NOMO-1 treated with DMSO at 0.1 percent for 48 hours (cell line): ENCODE measurements at regions not wholly inside any gene's neighbourhood (a gene's known extent, or its start where the extent isn't known, plus 50 kb on each side); places are given as distances from the start of the nearest gene placed in this dataset.
"Not testable (repeated sequence)": the region's sequence is repeated elsewhere in the genome, so short reads cannot be mapped to it uniquely, and the experiment has no call there.

Experiments used
- DNase-seq: peaks from one replicate; lab custom pipeline; 2025; ENCODE audit not compliant: unreplicated experiment; lab: John Stamatoyannopoulos, UW

GRCh38 chr3:127520993-127521392 is 69.5 kb downstream of the TPRA1 start:
- no peak for DNase-seq

DNA sequence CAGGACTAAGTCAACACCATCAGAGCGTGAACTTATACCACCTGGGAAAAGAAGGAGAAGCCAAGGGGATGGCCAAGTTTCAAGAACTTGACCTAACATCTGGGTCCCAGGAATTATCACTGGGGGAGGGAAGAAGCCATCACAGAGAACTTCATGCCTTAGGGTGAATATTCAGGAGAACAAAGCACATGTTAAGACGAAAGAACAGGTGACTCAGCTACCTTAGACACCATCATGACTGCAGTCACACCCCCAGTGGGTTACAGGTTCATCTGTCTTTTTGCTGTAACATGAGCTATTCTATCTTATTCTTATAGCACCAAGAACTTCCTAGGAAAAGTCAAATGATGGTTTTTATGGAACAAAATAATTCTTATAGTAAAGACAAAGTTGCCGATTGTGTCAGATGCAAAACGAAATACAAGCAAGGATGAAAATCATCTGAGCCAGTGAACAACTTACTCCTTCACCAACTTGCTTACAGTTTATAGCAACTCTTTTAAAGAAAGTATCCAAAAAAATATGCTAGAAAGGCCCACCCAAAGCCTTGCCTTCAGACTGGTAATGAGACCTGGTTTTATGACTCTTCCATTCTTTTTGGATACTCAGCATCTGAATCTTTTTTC is 72.0 kb downstream of the TPRA1 start:
- DNase-seq: no peak

DNA sequence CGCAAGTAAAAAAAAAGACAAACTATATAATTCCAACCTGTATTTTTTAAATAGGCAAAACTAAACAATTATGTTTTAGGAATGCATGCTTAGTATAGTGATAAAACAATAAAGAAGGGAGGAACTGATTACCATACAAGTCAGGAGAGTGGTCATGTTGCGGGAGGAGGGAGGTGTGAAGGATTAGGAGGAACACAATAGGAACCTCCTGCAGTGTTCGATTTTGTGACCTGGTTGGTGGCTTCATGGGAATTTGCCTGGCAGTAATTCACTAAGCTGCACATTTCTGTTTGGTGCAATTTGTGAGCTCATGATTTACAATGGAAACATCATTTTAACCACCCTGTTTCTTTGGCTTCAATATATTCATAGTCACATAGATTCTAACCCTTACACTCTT is 78.3 kb downstream of the TPRA1 start:
- DNase-seq: no peak

DNA sequence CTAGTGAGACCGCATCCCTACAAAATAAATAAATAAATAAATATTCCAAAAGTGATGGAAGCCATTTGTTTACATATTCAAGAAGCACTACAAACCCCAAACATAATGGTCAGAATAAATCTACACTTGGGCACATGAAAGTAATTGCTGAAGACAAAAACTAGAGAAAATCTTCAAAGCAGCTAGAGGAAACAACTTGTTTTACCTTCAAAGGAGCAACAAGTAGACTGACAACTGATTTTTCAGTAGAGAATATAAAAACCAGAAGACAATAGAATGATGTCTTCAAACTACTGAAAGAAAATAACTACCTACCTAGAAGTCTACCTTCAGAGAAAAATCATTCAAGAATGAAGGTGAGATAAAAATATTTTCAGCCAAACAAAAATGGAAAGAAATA is 89.4 kb downstream of the TPRA1 start:
- DNase-seq: no peak

DNA sequence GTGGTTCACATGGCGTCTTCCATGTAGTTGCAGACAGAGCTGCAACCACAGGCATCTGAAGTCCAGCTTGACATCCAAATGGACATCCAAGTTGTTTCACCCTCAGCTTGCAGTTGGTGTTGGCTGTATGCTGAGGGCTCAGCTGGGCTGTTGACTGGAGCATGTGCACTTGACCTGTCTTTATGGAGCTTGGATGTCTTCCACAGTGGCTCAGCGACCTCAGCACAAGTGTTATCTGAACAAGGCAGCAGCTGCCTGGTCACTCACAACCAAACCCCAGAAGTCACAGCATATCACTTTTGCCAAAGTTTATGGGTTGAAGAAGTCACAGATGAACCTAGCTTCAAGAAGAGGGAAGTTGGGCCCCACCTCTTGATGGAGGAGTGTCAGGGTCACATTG is 92.9 kb downstream of the TPRA1 start:
- DNase-seq: no peak

- no peak for DNase-seq
Measured at GRCh38 chr3:127497166-127497565, 93.4 kb downstream of the TPRA1 start.

DNA sequence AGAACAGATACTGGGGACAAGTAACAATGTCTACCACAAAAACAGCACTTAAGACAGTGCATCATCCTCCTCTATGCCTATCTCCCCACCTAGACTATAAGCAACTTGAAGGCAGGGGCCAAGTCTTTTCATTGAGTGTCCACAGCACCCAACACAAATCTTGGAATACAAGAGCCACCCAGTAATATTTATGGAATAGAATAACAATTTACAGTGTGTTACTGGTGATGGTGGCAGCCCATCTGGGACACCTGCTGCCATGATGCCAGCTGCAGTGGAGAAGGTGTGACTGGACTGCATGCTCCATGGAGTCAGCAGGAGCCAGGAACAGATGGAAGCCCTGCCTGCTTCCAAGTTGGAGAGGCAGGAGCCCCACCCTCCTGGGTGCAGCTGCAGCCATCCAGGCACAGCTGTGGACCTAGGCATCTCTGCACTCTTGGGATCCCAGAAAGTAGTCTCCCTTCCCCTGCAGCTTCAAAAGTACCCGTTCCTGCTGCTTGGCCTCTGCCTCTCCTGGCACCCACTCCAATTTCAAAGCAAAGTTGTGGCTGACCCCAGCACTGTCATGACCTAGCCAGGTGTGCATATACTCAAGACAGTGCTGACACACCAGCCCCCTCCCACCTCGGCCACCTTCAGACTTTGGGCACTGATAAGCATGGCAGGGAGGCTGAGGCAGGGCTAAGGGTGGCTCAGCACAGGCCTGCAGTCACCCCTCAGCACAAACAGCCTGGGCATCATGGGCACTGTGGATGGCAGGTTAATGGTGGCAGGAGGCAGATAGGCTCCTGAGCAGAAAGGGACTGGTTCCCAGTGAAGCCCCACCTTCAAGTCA is 94.5 kb downstream of the TPRA1 start:
- no peak for DNase-seq

GRCh38 chr3:127493924-127494646 is 96.4 kb downstream of the TPRA1 start:
- no peak for DNase-seq

- no peak for DNase-seq
Measured at GRCh38 chr3:127492426-127492825, 98.1 kb downstream of the TPRA1 start.

- DNase-seq: no peak
Measured at GRCh38 chr3:127491909-127492308, 98.6 kb downstream of the TPRA1 start.

GRCh38 chr3:127491323-127491722 is 99.2 kb downstream of the TPRA1 start:
- no peak for DNase-seq

DNA sequence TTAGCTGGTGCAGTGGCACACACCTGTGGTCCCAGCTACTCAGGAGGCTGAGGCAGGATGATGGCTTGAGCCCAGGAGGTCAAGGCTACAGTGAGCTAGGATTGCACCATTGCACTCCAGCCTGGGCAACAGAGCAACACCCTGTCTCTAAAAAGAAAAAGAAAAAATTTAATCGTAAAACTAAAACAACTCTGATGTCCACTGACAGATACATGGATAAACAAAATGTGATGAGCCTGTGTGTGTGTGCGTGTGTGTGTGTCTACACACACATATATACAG is 99.6 kb downstream of the TPRA1 start:
- DNase-seq: not testable (repeated sequence)

DNA sequence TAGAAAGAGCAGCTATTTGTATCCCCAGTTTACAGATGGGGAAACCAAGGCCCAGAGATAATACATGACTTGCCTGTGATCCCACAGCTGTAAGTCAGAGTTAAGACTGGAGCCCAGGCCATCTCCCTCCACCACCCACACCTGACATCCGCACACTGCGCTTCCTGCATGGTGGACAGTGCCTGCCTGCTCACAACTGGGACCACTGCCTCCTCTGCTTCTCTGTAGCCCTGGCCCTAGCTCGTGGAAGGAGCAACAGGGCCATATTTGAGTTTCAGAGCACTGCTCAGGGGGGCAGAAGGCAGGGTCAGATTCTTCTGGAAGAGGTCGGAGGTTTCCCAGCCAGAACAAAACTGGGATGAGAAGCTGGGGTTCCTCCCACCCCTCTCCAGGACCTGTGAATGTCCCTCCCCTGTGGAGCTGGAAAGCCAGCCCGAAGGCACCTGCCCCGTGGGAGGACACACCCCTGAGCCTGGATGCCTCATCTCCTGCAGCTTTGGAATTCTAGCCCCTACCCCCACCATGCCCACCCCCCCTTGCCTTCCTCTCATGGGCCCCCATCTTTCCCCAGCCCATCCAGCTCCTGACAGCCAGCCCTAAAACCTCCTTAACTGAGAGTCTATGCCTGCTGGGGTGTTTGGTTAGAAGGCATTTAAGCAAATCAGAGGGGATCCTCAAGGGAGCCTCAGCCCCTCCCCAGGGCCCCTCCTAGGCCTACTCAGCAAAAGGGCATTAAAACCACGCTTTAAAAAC is 100.1 kb downstream of the TPRA1 start:
- no peak for DNase-seq

- no peak for DNase-seq
Measured at GRCh38 chr3:127489357-127489756, 101.2 kb downstream of the TPRA1 start.

- no peak for DNase-seq
Measured at GRCh38 chr3:127488740-127489139, 101.8 kb downstream of the TPRA1 start.

DNA sequence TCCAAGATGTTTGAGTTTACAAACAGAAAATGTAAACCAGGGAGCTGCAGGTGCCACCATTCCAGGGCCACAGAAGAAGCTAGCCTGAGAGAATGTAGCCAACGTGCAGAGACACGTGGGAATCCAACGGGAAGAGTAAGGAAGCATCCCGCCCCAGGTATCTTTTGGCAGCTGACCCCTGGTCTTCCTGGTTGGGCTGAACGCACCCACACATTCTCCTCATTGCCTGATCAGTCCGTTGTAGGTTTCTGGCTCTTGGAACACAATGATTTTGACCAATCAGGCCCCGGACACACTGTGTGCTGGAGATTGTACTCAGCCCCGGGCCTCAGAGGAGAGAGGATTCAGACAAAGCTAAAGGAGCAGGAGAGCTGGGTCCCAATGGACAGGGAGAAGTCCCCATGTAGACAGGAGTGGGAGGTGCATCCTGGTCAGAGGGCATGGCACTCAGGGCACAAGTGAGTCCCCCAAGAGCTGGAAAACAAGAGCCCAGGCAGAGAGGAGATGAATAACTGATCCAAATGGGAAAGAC is 102.3 kb downstream of the TPRA1 start:
- no peak for DNase-seq

DNA sequence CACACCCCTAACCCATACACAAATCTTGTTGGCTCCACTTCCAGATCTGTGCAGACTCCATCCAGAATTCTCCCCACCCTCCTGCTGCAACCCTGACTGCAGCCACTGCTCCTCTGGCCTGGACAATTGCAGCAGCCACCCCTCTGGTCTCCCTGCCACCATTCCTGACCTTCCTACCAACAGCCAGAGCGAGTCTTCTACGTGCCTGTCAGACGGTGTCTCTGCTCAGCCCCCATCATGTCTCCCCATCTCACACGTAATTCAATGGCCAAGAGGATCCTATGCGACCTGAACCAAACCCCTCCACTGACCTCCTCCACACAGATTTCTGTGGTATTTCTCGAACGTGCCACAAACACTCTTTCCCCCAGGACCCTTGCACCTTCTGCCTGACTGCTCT is 103.3 kb downstream of the TPRA1 start:
- no peak for DNase-seq

DNA sequence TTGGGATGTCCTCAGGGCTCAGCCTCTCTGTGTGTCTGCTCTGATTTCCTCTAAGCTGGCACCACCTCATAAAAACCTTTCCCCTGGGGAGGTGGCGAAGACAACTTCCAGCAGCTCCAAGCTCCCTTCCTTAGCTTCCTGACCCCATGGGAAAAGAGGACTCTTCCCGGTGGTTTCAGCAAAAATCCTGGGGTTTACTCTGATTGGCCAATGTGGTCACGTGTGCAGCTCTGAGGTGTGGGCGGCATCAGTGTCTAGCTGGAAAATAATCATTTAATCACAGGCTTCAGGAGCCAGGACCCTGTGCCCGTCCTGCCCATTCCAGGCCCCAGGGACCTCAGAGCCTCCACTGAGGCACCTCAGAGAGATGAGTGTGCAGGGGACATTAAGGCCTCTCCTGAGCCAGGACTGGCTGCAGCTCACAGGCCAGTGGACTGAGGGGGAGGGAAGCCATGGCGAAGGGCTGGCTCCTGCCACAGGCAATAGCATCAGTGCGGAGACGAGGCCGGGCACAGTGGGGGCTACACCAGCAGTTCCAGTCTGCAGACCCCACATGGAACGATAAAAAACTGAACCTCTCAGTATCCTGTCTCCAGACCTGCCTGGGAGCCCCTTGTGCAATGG is 104.1 kb downstream of the TPRA1 start:
- DNase-seq: no peak

- no peak for DNase-seq
Measured at GRCh38 chr3:127485396-127486170, 105.0 kb downstream of the TPRA1 start.
